HG03565 (cell line): ENCODE measurements at regions not wholly inside any gene's neighbourhood (a gene's known extent, or its start where the extent isn't known, plus 50 kb on each side); places are given as distances from the start of the nearest gene placed in this dataset.

Experiments used
- ATAC-seq: cut with Tn5 transposase; IDR thresholded peaks from one replicate; pipeline ENCODE4 v1.9.1; 2021; ENCODE audit warnings: mild to moderate bottlenecking, moderate library complexity; ENCODE audit not compliant: unreplicated experiment

GRCh38 chr3:159210336-159210735 lies 408.5 kb downstream of the MFSD1 start:
- ATAC-seq: no peak

- no peak for ATAC-seq
Measured at GRCh38 chr3:159216311-159216710, 414.5 kb downstream of the MFSD1 start.

GRCh38 chr3:159219231-159219630 lies 417.4 kb downstream of the MFSD1 start:
- no peak for ATAC-seq

GRCh38 chr3:159221335-159221734 lies 419.5 kb downstream of the MFSD1 start:
- no peak for ATAC-seq

GRCh38 chr3:159229116-159229680 lies 427.3 kb downstream of the MFSD1 start:
- no peak for ATAC-seq

GRCh38 chr3:159232966-159233365 lies 431.1 kb downstream of the MFSD1 start:
- ATAC-seq: no peak

- no peak for ATAC-seq
Measured at GRCh38 chr3:159233734-159234133, 431.9 kb downstream of the MFSD1 start.

GRCh38 chr3:159234306-159234705 lies 432.5 kb downstream of the MFSD1 start:
- no peak for ATAC-seq

- ATAC-seq: no peak
Measured at GRCh38 chr3:159236321-159236720, 434.5 kb downstream of the MFSD1 start.

- no peak for ATAC-seq
Measured at GRCh38 chr3:159237226-159237625, 435.4 kb downstream of the MFSD1 start.

GRCh38 chr3:159238646-159239045 lies 436.8 kb downstream of the MFSD1 start:
- no peak for ATAC-seq

GRCh38 chr3:159239059-159239458 lies 437.2 kb downstream of the MFSD1 start:
- ATAC-seq: no peak

- no peak for ATAC-seq
Measured at GRCh38 chr3:159244933-159245332, 443.1 kb downstream of the MFSD1 start.

GRCh38 chr3:159245871-159246270 lies 444.0 kb downstream of the MFSD1 start:
- ATAC-seq: no peak

- ATAC-seq: no peak
Measured at GRCh38 chr3:159246385-159246784, 444.5 kb downstream of the MFSD1 start.

- ATAC-seq: no peak
Measured at GRCh38 chr3:159249472-159250174, 447.8 kb downstream of the MFSD1 start.

- ATAC-seq: no peak
Measured at GRCh38 chr3:159250961-159251360, 449.1 kb downstream of the MFSD1 start.

GRCh38 chr3:159252274-159252673 lies 450.4 kb downstream of the MFSD1 start:
- ATAC-seq: no peak

GRCh38 chr3:159252772-159253384 lies 451.0 kb downstream of the MFSD1 start:
- ATAC-seq: peak; percentile 46

GRCh38 chr3:159253860-159254259 lies 452.0 kb downstream of the MFSD1 start:
- no peak for ATAC-seq

- no peak for ATAC-seq
Measured at GRCh38 chr3:159257954-159258353, 456.1 kb downstream of the MFSD1 start.

GRCh38 chr3:159258934-159259333 lies 457.1 kb downstream of the MFSD1 start:
- ATAC-seq: no peak
